H9 (cell line): ENCODE measurements at regions not wholly inside any gene's neighbourhood (a gene's known extent, or its start where the extent isn't known, plus 50 kb on each side); places are given as distances from the start of the nearest gene placed in this dataset.
"Not testable (repeated sequence)": the region's sequence is repeated elsewhere in the genome, so short reads cannot be mapped to it uniquely, and the experiment has no call there.

ENCODE experiments used
- DNase-seq: peaks from one replicate; pipeline ENCODE4 v3.0.0-alpha.2; 2017
- H2AFZ ChIP-seq: one replicate; pipeline ENCODE4 v1.6.1; 2013; ENCODE audit warnings: mild to moderate bottlenecking, low read length, control low read depth, moderate library complexity
- H2AK5ac ChIP-seq: 2 replicates; pipeline ENCODE4 v1.6.1; 2013; ENCODE audit warnings: low read length, control low read depth, mixed read lengths; ENCODE audit not compliant: insufficient read length
- H2BK120ac ChIP-seq: one replicate; pipeline ENCODE4 v1.6.1; 2013; ENCODE audit warnings: low read depth, mild to moderate bottlenecking, low read length, control low read depth, inconsistent platforms; ENCODE audit not compliant: poor library complexity, severe bottlenecking
- H2BK12ac ChIP-seq: 2 replicates; pipeline ENCODE4 v1.6.1; 2013; ENCODE audit warnings: low read length, control low read depth, mixed read lengths, low read depth; ENCODE audit not compliant: insufficient read length
- H2BK15ac ChIP-seq: 2 replicates; pipeline ENCODE4 v1.6.1; 2013; ENCODE audit warnings: low read depth, low read length, control low read depth
- H2BK20ac ChIP-seq: one replicate; pipeline ENCODE4 v1.6.1; 2013; ENCODE audit warnings: low read depth, mild to moderate bottlenecking, low read length, control low read depth, inconsistent platforms; ENCODE audit not compliant: poor library complexity, severe bottlenecking
- H2BK5ac ChIP-seq: 2 replicates; pipeline ENCODE4 v1.6.1; 2013; ENCODE audit warnings: low read length, control low read depth, mixed read lengths; ENCODE audit not compliant: insufficient read length
- H3K14ac ChIP-seq: 2 replicates; pipeline ENCODE4 v1.6.1; 2013; ENCODE audit warnings: low read length, control low read depth; ENCODE audit not compliant: insufficient read depth
- H3K18ac ChIP-seq: 2 replicates; pipeline ENCODE4 v1.6.1; 2013; ENCODE audit warnings: low read depth, mild to moderate bottlenecking, mixed read lengths, low read length, control low read depth; ENCODE audit not compliant: insufficient read length
- H3K23ac ChIP-seq: 2 replicates; pipeline ENCODE4 v1.6.1; 2013; ENCODE audit warnings: low read length, control low read depth, mixed read lengths, low read depth; ENCODE audit not compliant: insufficient read length
- H3K23me2 ChIP-seq: 2 replicates; pipeline ENCODE4 v1.6.1; 2013; ENCODE audit warnings: low read depth, mild to moderate bottlenecking, mixed read lengths, low read length, control low read depth; ENCODE audit not compliant: insufficient read length, poor library complexity, severe bottlenecking
- H3K27ac ChIP-seq: 2 replicates; pipeline ENCODE4 v1.5.1; 2013; ENCODE audit warnings: low read length, control low read depth, mixed read lengths, low read depth; ENCODE audit not compliant: insufficient read length
- H3K27me3 ChIP-seq: 2 replicates; pipeline ENCODE4 v1.6.1; 2013; ENCODE audit warnings: low read length, control low read depth, inconsistent platforms; ENCODE audit not compliant: insufficient read depth
- H3K4ac ChIP-seq: 2 replicates; pipeline ENCODE4 v1.6.1; 2013; ENCODE audit warnings: low read depth, mild to moderate bottlenecking, control low read depth, inconsistent platforms, low read length, moderate library complexity
- H3K4me1 ChIP-seq: 2 replicates; pipeline ENCODE4 v1.6.1; 2013; ENCODE audit warnings: low read length, control low read depth, inconsistent platforms; ENCODE audit not compliant: insufficient read depth
- H3K4me2 ChIP-seq: 2 replicates; pipeline ENCODE4 v1.6.1; 2013; ENCODE audit warnings: low read length, control low read depth, mixed read lengths; ENCODE audit not compliant: insufficient read length, insufficient read depth
- H3K56ac ChIP-seq: 2 replicates; pipeline ENCODE4 v1.6.1; 2013; ENCODE audit warnings: low read depth, mild to moderate bottlenecking, mixed read lengths, low read length, control low read depth; ENCODE audit not compliant: insufficient read length
- H3K79me1 ChIP-seq: 2 replicates; pipeline ENCODE4 v1.6.1; 2013; ENCODE audit warnings: low read depth, mild to moderate bottlenecking, moderate library complexity, low read length, control low read depth, inconsistent platforms; ENCODE audit not compliant: insufficient read depth, poor library complexity, severe bottlenecking
- H3K79me2 ChIP-seq: 2 replicates; pipeline ENCODE4 v1.6.1; 2013; ENCODE audit warnings: low read length, control low read depth, inconsistent platforms; ENCODE audit not compliant: insufficient read depth
- H3K9ac ChIP-seq: 2 replicates; pipeline ENCODE4 v1.6.1; 2013; ENCODE audit warnings: low read length, control low read depth, mixed read lengths; ENCODE audit not compliant: insufficient read length; ENCODE audit errors: extremely low read depth
- H3K9me3 ChIP-seq: one replicate; pipeline ENCODE4 v1.6.1; 2013; ENCODE audit warnings: low read depth, low read length, inconsistent platforms; ENCODE audit not compliant: control insufficient read depth
- H3T11ph ChIP-seq: one replicate; pipeline ENCODE4 v1.6.1; 2013; ENCODE audit warnings: mild to moderate bottlenecking, low read length, control low read depth, inconsistent platforms
- H4K20me1 ChIP-seq: one replicate; pipeline ENCODE4 v1.6.1; 2013; ENCODE audit not compliant: control insufficient read depth, insufficient read length, insufficient read depth
- H4K5ac ChIP-seq: 2 replicates; pipeline ENCODE4 v1.6.1; 2013; ENCODE audit warnings: low read depth, mild to moderate bottlenecking, mixed read lengths, low read length, control low read depth; ENCODE audit not compliant: insufficient read length
- H4K8ac ChIP-seq: replicated peaks from 2 replicates; pipeline ENCODE4 v1.6.1; 2013; ENCODE audit warnings: low read length, control low read depth, mixed read lengths, low read depth; ENCODE audit not compliant: insufficient read length
- H4K91ac ChIP-seq: 2 replicates; pipeline ENCODE4 v1.6.1; 2013; ENCODE audit warnings: low read depth, mild to moderate bottlenecking, moderate library complexity, mixed read lengths, low read length, control low read depth; ENCODE audit not compliant: insufficient read length
- H3K27ac Mint-ChIP-seq, 3 experiments: 2 replicates in 2 of 3; 3 replicates in 1 of 3; pipeline ENCODE4 v1.8.0; 2020 to 2021; ENCODE audit warnings: mixed read lengths in 3 of 3, mild to moderate bottlenecking in 1 of 3, moderate library complexity in 1 of 3
- H3K27me3 Mint-ChIP-seq: 2 replicates; pipeline ENCODE4 v1.8.0; 2021; ENCODE audit warnings: low read depth, mild to moderate bottlenecking, moderate library complexity, mixed read lengths
- H3K36me3 Mint-ChIP-seq, 3 experiments: 2 replicates in 2 of 3; 3 replicates in 1 of 3; pipeline ENCODE4 v1.8.0; 2020 to 2021; ENCODE audit warnings: low read depth in 3 of 3, mixed read lengths in 3 of 3; ENCODE audit not compliant: insufficient read depth in 1 of 3
- H3K4me1 Mint-ChIP-seq, 2 experiments: 2 replicates each; pipeline ENCODE4 v1.8.0; 2020; ENCODE audit warnings: mixed read lengths in 2 of 2
- H3K4me3 Mint-ChIP-seq, 2 experiments: 2 replicates in 1 of 2; 3 replicates in 1 of 2; pipeline ENCODE4 v1.8.0; 2020 to 2021; ENCODE audit warnings: mild to moderate bottlenecking in 2 of 2, mixed read lengths in 2 of 2, moderate library complexity in 1 of 2
- H3K9me3 Mint-ChIP-seq, 2 experiments: 2 replicates in 1 of 2; 3 replicates in 1 of 2; pipeline ENCODE4 v1.8.0; 2020; ENCODE audit warnings: mild to moderate bottlenecking in 2 of 2, mixed read lengths in 2 of 2, moderate library complexity in 1 of 2
- WGBS: extraction: QIAGEN DNeasy Blood & Tissue Kit; methylation state at CpG from one replicate; pipeline ENCODE4 v1.1.7; 2013; ENCODE audit warnings: missing lambda C conversion rate, low lambda C conversion rate, mixed read lengths; ENCODE audit not compliant: insufficient read length; ENCODE audit errors: extremely low coverage; 5-methylcytosine and 5-hydroxymethylcytosine counted together
- TF ChIP-seq, protein P1 (sequence below): fragments of 200-600 bp; sonication (generic); conservative IDR thresholded peaks from 3 replicates; pipeline ENCODE4 v1.8.0; 2021; ENCODE audit warnings: antibody characterized with exemption, mild to moderate bottlenecking

DNA sequence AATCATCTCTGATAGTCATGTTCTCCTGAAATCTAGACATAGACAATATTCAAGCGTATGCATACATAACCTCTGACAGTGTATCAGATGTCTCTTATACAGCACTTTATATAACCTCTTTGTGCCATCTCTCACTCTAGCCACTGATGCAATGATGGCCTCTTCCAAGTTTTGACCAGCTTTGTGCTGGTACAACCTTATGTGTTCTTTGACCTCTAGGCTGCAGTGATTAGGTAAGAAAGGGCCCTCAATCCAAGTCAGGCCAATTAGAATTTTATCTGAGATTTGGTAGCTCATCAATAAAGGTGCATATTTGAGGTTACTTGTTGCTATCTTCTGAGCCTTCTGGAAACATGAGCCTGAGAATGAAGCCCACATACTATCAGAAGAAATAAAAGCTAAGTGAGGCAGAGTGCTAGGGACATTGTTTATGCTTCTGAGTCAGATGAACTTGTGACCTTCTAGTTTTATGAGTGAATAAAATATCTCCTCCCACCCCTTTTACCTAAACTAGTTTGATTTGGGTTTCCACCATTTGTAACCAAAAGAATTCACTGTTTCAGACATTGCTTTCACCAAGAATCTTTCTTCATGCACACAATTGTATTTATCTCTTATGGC, 283.2 kb upstream of the SUCLG2 start:
- Histone ChIP-seq H2BK120ac (no peak overlapping the region), H3K56ac (no peak overlapping the region), H3K79me1 (no peaks in the 10 kb centered on the region), H3K4me2 (no peak overlapping the region), H3K14ac (no peak overlapping the region), H3K9ac (no peak overlapping the region), H4K5ac (no peak overlapping the region), H2AK5ac (no peak overlapping the region), H3K23ac (no peak overlapping the region), H3K27ac (no peak overlapping the region), H2BK15ac (no peak overlapping the region), H3K23me2 (no peaks in the 10 kb centered on the region), H3K18ac (no peak overlapping the region), H2AFZ (no peak overlapping the region), H3K4ac (no peak overlapping the region), H2BK12ac (no peak overlapping the region), H4K20me1 (no peaks in the 10 kb centered on the region), H3K27me3 (no peaks in the 10 kb centered on the region), H2BK5ac (no peak overlapping the region), H3K79me2 (no peaks in the 10 kb centered on the region), H4K91ac (no peak overlapping the region), H4K8ac (no peak overlapping the region), H3K9me3 (no peaks in the 10 kb centered on the region), H3K4me1 (no peaks in the 10 kb centered on the region), H2BK20ac (no peak overlapping the region), H3T11ph (no peak overlapping the region)
- H3K27me3 Mint-ChIP-seq: no peaks in the 10 kb centered on the region
- no peak overlapping the region for H3K27ac Mint-ChIP-seq
- H3K4me3 Mint-ChIP-seq: no peak overlapping the region
- peaks cover 2 to 4% of the 10 kb centered on the region in 2 experiments; a peak in 4 of 5 replicates for H3K9me3 Mint-ChIP-seq
- no CpG with 5 or more reads among the region's 1 CpG for WGBS
- no peaks in the 10 kb centered on the region for H3K4me1 Mint-ChIP-seq
- H3K36me3 Mint-ChIP-seq: 0 out of 7 replicates have a peak, but pooled peaks cover 0 to 4% (median 0%) of the 10 kb centered on the region in 3 experiments
- TF ChIP-seq, protein P1, sequence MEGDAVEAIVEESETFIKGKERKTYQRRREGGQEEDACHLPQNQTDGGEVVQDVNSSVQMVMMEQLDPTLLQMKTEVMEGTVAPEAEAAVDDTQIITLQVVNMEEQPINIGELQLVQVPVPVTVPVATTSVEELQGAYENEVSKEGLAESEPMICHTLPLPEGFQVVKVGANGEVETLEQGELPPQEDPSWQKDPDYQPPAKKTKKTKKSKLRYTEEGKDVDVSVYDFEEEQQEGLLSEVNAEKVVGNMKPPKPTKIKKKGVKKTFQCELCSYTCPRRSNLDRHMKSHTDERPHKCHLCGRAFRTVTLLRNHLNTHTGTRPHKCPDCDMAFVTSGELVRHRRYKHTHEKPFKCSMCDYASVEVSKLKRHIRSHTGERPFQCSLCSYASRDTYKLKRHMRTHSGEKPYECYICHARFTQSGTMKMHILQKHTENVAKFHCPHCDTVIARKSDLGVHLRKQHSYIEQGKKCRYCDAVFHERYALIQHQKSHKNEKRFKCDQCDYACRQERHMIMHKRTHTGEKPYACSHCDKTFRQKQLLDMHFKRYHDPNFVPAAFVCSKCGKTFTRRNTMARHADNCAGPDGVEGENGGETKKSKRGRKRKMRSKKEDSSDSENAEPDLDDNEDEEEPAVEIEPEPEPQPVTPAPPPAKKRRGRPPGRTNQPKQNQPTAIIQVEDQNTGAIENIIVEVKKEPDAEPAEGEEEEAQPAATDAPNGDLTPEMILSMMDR: no peak
- no peak for DNase-seq

DNA sequence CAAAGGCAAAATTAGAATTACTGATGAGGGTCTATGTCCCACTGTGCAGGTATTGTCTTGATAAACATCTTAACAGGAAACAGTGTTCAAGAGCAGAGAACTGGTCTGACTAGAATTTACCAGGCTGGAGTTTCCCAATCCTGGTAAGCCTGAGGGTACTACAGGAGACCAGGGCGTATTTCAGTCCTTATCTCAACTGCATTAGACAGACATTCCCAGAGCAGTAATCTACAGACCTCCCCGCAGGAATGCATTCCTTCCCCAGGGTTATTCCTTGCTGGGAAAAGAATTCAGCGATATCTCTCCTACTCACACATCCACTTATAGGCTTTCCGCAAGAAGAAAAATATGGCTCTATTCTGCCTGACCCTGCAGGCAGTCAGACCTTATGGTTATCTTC, 276.0 kb upstream of the SUCLG2 start:
- H2BK20ac ChIP-seq: not testable (repeated sequence)

More for the DNA sequence above, 276.0 kb upstream of the SUCLG2 start:
- not testable (repeated sequence) for H3K23me2 ChIP-seq, H4K5ac ChIP-seq, H3K4me1 ChIP-seq, H3K79me2 ChIP-seq, H3K4ac ChIP-seq, H3K27me3 ChIP-seq, H3K4me1 Mint-ChIP-seq, DNase-seq, H2BK15ac ChIP-seq, H3K4me2 ChIP-seq, H2AFZ ChIP-seq, H2AK5ac ChIP-seq, H2BK12ac ChIP-seq, H3T11ph ChIP-seq, H3K27ac Mint-ChIP-seq, H3K9me3 ChIP-seq, H4K91ac ChIP-seq, H3K27me3 Mint-ChIP-seq, H3K23ac ChIP-seq, H3K56ac ChIP-seq, H4K8ac ChIP-seq, H3K18ac ChIP-seq, H3K9ac ChIP-seq, H4K20me1 ChIP-seq, H2BK5ac ChIP-seq, H3K27ac ChIP-seq, H3K14ac ChIP-seq, H3K79me1 ChIP-seq, H2BK120ac ChIP-seq, H3K4me3 Mint-ChIP-seq
- no CpG with 5 or more reads among the region's 4 CpGs for WGBS
- H3K9me3 Mint-ChIP-seq: peaks cover 11 to 17% of the 10 kb centered on the region in 2 experiments
- H3K36me3 Mint-ChIP-seq: peaks cover 8 to 14% (median 9%) of the 10 kb centered on the region in 3 experiments
